KOPT-K1 (cell line): ENCODE measurements at regions not wholly inside any gene's neighbourhood (a gene's known extent, or its start where the extent isn't known, plus 50 kb on each side); places are given as distances from the start of the nearest gene placed in this dataset.

Experiments used
- H3K27ac ChIP-seq: fragments of 200-600 bp; sonication (generic); 2 replicates; pipeline ENCODE4 v1.5.1; 2016; ENCODE audit warnings: antibody characterized with exemption, mild to moderate bottlenecking, low read depth, low read length; ENCODE audit not compliant: poor library complexity, severe bottlenecking
- H3K36me3 ChIP-seq: fragments of 200-600 bp; sonication (generic); 2 replicates; pipeline ENCODE4 v1.5.1; 2017; ENCODE audit warnings: antibody characterized with exemption, mild to moderate bottlenecking, low read length, moderate library complexity; ENCODE audit not compliant: insufficient read depth
- H3K9me3 ChIP-seq: fragments of 200-600 bp; sonication (generic); 2 replicates; pipeline ENCODE4 v1.5.1; 2017; ENCODE audit warnings: antibody characterized with exemption, low read length, mild to moderate bottlenecking; ENCODE audit not compliant: insufficient read depth, poor library complexity, severe bottlenecking

GRCh38 chr1:83571536-83571935 lies 427.4 kb downstream of the TTLL7 start:
- Histone ChIP-seq H3K27ac (no peak overlapping the region), H3K9me3 (no peaks in the 10 kb centered on the region), H3K36me3 (no peaks in the 10 kb centered on the region)

- no peak overlapping the region for H3K27ac ChIP-seq
- H3K9me3 ChIP-seq, result no peaks in the 10 kb centered on the region
- no peaks in the 10 kb centered on the region for H3K36me3 ChIP-seq
Measured at GRCh38 chr1:83561346-83561745, 437.6 kb downstream of the TTLL7 start.

GRCh38 chr1:83559129-83559840 lies 439.6 kb downstream of the TTLL7 start:
- Histone ChIP-seq H3K36me3 (no peaks in the 10 kb centered on the region), H3K9me3 (no peaks in the 10 kb centered on the region), H3K27ac (no peak overlapping the region)

GRCh38 chr1:83555871-83556270 lies 443.1 kb downstream of the TTLL7 start:
- Histone ChIP-seq H3K36me3 (no peaks in the 10 kb centered on the region), H3K27ac (no peak overlapping the region), H3K9me3 (no peaks in the 10 kb centered on the region)

- H3K9me3 ChIP-seq, result no peaks in the 10 kb centered on the region
- H3K27ac ChIP-seq, result no peak overlapping the region
- H3K36me3 ChIP-seq, result no peaks in the 10 kb centered on the region
Measured at GRCh38 chr1:83554174-83554573, 444.8 kb downstream of the TTLL7 start.

GRCh38 chr1:83552820-83553219 lies 446.1 kb downstream of the TTLL7 start:
- no peaks in the 10 kb centered on the region for H3K9me3 ChIP-seq
- H3K36me3 ChIP-seq, result no peaks in the 10 kb centered on the region
- H3K27ac ChIP-seq, result no peak overlapping the region

GRCh38 chr1:83548311-83548710 lies 450.6 kb downstream of the TTLL7 start:
- no peaks in the 10 kb centered on the region for H3K9me3 ChIP-seq
- H3K36me3 ChIP-seq, result no peaks in the 10 kb centered on the region
- no peak overlapping the region for H3K27ac ChIP-seq

- Histone ChIP-seq H3K36me3 (no peaks in the 10 kb centered on the region), H3K9me3 (no peaks in the 10 kb centered on the region), H3K27ac (no peak overlapping the region)
Measured at GRCh38 chr1:83547901-83548300, 451.0 kb downstream of the TTLL7 start.

- Histone ChIP-seq H3K36me3 (no peaks in the 10 kb centered on the region), H3K9me3 (no peaks in the 10 kb centered on the region), H3K27ac (no peak overlapping the region)
Measured at GRCh38 chr1:83546874-83547273, 452.1 kb downstream of the TTLL7 start.

- no peaks in the 10 kb centered on the region for H3K36me3 ChIP-seq
- H3K27ac ChIP-seq, result no peak overlapping the region
- H3K9me3 ChIP-seq, result no peaks in the 10 kb centered on the region
Measured at GRCh38 chr1:83545066-83545862, 453.7 kb downstream of the TTLL7 start.

- Histone ChIP-seq H3K9me3 (no peaks in the 10 kb centered on the region), H3K27ac (no peak overlapping the region)
Measured at GRCh38 chr1:83543222-83543973, 455.5 kb downstream of the TTLL7 start.

GRCh38 chr1:83531521-83532309 lies 467.2 kb downstream of the TTLL7 start:
- H3K9me3 ChIP-seq, result no peaks in the 10 kb centered on the region

More at GRCh38 chr1:83543222-83543973, 455.5 kb downstream of the TTLL7 start:
- no peaks in the 10 kb centered on the region for H3K36me3 ChIP-seq

GRCh38 chr1:83530506-83530905 lies 468.4 kb downstream of the TTLL7 start:
- Histone ChIP-seq H3K9me3 (no peaks in the 10 kb centered on the region), H3K27ac (no peak overlapping the region), H3K36me3 (no peaks in the 10 kb centered on the region)

More at GRCh38 chr1:83531521-83532309, 467.2 kb downstream of the TTLL7 start:
- H3K27ac ChIP-seq, result no peak overlapping the region
- no peaks in the 10 kb centered on the region for H3K36me3 ChIP-seq

- no peak overlapping the region for H3K27ac ChIP-seq
- no peaks in the 10 kb centered on the region for H3K9me3 ChIP-seq
- H3K36me3 ChIP-seq, result no peaks in the 10 kb centered on the region
Measured at GRCh38 chr1:83527987-83528386, 470.9 kb downstream of the TTLL7 start.
